Activated CD8-positive, alpha-beta memory T cell treated with anti-CD3 and anti-CD28 coated beads, Interleukin-2, amount 50 U/mL, for 4 hours (primary cell): ENCODE measurements at regions not wholly inside any gene's neighbourhood (a gene's known extent, or its start where the extent isn't known, plus 50 kb on each side); places are given as distances from the start of the nearest gene placed in this dataset.
"Not testable (repeated sequence)": the region's sequence is repeated elsewhere in the genome, so short reads cannot be mapped to it uniquely, and the experiment has no call there.

Experiments used
- DNase-seq: peaks from one replicate; pipeline ENCODE4 v3.0.0-alpha.2; 2020

DNA sequence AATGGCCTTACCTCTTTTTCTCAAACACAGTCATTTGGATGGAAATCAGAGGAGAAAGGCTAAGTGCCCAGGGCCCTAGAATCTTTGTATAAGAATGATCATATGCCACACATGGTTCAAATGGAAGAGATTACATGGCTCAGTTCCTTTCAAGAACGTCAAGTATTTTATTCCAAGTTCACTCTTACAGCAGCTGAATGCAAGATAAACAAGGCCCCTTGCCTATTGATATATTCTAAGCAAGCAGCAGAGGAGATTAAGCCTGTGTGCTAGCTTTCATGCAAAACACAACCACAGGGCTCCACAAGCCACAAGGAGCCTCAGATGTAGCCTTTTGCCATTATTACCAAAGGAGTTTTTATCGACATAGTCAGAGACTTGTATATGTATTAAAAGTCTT lies 55.3 kb upstream of the SLCO6A1 start:
- DNase-seq, result no peak

DNA sequence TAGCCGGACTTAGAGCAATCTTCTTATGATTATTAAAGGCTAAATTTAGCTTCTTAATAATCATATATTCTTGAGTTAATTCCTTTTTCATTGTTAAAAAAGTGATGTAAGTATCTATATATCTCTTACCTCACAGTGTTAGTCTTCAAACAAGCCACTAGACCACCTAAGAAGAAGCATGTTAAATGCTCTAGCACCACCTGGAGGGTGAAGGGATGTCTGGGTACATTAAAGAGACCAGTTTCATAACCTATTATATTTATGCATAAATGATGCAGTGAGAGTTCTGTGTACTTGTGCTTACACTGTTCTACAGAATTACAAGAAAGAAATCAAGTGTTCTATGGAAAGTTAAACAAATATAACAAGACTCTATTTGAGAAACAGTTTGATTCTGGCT lies 55.9 kb upstream of the SLCO6A1 start:
- DNase-seq, result no peak

DNA sequence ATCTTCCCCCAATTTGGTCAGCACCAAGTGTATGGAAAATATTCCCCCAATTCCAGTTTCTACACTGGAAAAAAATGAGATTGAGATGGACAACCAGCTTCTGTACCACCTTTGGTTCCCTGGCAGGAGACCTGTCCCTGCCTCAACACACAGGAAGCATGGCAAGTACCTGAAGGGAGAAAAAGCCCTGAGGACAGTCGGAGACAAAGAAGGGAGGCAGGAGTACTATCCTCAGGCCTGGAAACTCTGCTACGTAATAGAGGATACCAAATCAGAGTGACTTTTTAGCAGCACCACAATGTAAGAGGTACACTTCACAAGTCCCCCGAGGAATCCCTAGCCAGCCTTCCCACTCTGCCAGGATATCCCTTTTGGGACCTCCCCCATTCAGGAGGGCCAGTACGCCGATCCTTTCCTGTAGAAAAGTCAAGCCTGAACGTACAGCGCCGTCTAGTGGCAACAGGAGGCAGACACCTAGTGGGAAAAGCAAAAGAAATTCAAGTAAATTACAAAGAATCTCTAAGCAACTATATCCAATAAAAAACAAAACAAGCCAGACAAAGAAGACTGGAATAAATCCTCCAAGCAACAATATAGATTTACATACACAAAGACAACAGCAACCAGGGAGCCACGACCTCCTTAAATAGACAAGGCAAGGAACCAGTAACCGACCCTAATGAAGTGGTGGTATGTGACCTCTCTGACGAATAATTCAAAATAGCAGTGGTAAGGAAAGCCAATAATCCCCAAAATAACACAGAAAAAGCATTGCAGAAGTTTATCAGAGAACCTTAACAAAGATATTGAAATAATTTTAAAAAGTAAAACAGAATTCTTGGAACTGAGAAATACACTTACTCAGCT lies 63.3 kb upstream of the SLCO6A1 start:
- DNase-seq, result no peak

DNA sequence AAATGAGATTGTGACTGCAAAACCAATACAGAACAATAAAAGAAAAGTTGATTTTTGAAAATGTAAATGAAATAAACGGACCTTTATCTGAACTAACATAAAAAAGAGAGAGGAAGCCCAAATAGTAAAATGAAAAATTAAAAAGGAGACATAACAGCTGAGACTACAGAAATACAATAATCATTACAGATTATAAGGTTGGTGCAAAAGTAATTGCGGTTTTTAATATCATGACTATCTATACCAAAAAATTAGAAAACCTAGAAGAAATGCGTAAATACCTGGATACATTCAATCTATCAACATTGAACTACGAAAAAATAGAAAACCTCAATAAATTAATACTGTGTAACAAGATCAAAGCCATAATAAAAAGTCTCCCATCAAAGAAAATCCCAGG lies 71.9 kb upstream of the SLCO6A1 start:
- no peak for DNase-seq

DNA sequence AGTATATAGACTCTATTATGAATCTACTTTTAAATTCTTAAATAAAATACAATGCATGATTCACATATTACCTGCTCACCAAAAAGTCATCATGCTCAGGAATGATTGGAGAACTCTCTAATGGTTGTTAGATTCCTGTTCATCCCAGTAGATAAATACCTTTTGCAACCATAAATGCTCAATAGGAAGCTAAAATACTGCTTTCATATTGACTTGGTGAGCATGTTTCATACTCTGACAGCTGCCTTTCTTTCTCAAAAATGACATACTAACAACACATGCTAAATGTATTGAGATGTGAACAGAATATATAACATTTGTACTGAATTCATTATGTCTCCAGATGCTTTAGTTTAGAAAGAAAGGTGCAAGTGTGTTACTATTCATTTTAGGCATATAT lies 79.6 kb upstream of the SLCO6A1 start:
- no peak for DNase-seq

DNA sequence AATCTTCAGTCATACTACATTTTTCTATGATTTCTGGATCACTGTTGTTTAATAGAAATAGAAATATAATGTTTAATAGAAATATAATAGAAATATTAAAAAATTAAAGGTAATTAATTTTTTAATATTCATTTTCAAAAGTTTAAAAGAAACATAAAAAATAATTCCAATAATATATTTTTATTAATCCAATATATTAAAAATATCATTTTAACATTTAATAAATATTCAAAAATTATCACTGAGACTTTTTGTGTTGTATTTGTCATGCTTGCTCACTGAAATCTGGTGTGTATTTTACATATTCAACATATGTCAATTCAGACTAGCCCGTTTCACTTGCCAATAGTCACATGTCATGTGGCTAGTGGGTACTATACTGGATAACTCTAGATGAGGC lies 80.6 kb upstream of the SLCO6A1 start:
- DNase-seq, result no peak

DNA sequence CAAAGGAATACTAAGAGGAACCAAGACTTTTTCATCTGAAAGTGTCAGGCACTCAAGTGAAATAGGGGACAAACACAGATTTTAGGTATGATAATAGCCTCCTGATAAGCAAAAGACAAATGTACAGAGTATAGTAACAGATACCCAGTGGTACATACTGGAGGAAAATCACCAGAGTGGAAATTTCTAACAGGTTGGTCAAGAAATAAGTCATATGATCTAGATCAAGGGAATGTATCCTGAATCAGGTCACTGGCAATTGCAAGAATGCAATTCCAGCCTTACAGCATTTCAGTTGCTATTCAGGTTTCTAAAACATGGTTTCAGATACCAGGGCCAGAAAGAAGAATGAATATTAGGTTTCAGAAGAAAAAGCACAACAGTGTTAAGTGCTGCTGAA lies 82.2 kb upstream of the SLCO6A1 start:
- DNase-seq, result no peak

DNA sequence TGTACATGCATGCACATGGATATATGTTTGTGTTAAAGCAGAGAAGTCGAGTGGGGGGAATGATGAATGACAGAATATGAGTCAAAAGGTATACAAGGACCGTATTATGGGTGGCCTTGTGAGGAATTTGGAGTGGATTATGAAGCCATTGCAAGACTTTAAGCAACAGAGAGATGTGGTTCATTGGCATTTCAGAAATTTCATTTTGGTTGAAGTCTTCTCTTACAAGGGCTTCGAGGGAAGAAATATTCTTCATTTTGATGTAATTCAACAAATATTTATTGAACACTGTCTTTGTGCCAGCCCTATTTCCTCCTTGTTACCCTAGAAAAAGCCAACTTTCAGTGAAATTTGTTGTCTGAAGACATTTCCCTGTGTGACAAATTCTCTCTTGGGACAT lies 83.9 kb upstream of the SLCO6A1 start:
- DNase-seq, result no peak

DNA sequence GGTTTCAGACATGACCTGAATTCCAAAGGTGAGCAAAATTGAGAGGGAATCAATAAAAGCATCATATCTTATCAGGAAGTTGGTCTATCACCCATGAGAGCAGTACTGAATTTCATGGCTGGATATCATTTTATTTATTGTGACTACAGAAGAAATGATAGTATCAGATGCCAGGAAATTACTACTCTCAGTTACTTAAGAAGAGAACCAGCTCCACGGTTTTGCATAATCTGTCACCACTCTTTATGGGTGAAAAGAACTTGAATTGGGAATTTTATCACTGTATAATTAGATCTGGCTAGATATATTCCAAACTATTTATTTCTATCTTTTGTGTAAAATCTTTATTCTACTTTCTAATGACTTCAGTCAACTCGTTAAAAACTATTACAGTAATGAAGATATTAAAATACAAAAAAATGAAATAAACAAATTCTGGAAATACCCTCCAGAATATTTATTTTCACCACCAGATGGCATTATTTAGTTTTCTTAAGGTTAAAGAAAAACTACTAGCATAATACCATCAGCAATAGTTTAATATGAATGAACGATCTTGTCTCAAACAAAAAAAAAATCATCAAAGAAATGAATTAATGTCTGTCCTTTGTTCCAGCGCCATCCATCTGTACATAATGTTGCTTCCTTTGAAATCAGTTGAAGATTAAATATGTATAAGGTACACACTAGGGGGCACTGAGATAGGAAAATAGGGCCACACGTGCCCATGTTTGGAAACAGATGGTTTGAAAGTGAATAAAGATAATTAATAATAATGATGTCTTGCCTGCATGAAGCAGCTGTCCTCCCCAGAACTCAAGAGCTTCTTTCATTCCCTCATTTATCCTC lies 84.7 kb upstream of the SLCO6A1 start:
- DNase-seq, result no peak

DNA sequence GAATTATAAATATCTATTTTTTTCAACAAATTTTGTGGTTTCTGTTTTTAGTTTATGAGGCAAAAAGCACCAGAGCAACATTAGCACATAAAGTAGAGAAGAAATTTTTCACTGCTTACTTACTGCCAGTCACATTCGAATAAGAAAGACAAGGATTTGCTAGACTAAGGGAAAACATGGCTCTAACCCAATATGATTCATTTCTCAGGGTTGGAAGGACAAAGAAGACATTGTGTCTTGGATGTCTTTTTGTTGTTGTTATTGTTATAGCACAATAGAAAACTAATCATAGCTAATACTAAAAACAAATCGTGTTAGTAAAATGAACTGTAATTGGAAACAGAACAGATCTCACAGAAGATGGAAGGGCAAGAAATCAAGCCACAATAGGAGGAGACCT lies 90.9 kb upstream of the SLCO6A1 start:
- no peak for DNase-seq

DNA sequence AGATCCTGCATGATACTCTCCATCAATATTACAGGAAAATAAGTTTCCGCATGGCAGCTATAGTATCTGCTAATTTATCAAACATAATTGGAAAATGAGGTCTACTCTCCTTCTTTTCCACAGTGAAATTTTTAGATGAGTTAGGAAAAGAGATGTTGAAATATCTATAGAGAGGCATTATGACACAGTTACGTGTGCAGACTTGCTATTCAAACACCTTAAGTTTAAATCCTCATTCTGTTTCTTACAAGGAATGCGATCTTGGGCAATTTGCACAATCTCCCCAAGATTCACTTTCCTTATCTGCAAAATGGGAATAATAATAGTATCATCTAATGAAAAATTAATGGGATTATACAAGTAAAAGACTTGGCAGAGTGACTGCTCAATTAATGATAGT lies 91.7 kb upstream of the SLCO6A1 start:
- DNase-seq, result no peak

DNA sequence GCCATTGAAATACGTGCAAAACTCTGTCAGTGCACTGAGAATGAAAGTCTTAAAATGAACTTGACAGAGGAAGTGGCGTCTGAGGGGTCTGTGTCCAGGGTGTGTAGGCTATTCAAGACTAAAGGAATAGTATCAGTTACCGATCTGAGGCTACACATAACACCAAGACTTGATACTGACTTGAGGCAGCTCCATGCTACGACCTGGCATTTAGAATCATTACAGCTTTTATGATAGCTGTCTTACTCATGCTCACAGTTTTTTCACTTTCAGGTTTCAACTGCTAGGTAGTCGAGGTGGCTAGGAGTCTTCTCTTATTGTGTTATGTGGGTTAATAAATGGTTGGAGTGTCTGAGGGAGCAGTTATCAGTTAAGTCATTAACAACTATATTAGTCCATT lies 92.8 kb upstream of the SLCO6A1 start:
- no peak for DNase-seq

DNA sequence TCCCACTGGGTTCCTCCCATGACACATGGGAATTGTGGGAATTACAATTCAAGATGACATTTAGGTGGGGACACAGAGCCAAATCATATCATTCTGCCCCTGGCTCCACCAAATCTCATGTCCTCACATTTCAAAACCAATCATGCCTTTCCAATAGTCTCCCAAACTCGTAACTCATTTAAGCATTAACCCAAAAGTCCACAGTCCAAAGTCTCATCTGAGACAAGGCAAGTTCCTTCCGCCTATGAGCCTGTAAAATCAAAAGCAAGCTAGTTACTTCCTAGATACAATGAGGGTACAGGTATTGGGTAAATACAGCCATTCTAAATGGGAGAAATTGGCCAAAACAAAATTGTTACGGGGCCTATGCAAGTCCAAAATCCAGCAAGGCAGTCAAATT lies 93.8 kb upstream of the SLCO6A1 start:
- not testable (repeated sequence) for DNase-seq

DNA sequence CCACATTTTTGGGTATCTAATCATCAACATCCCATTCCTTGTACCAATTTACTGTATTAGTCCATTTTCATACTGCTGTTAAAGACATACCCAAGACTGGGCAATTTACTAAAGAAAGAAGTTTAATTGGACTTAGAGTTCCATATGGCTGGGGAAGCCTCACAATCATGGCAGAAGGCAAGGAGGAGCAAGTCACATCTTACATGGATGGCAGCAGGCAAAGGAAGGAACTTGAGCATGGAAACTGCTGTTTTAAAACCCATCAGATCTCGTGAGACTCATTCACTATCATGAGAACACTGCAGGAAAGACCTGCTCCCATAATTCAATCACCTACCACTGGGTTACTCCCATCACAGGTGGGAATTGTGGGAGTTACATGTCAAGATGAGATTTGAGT lies 95.4 kb upstream of the SLCO6A1 start:
- no peak for DNase-seq

DNA sequence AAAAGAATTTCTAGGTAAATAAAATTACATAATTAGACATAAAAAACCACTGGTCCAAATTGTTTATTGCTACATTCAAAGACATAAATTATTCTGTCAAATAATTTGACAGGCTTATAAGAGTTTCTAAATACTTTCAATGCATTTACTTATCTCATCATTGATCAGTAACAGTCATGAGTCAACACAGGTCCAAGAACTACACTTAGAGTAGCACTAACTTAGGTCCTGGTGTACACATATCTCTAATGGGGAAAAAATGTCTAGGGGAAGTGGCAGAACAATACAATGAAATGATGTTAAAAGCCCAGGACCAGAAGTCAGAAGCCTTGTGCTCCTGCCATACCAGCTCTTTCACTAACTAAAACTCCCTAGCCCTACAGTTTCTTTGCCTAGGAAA lies 96.5 kb upstream of the SLCO6A1 start:
- no peak for DNase-seq

DNA sequence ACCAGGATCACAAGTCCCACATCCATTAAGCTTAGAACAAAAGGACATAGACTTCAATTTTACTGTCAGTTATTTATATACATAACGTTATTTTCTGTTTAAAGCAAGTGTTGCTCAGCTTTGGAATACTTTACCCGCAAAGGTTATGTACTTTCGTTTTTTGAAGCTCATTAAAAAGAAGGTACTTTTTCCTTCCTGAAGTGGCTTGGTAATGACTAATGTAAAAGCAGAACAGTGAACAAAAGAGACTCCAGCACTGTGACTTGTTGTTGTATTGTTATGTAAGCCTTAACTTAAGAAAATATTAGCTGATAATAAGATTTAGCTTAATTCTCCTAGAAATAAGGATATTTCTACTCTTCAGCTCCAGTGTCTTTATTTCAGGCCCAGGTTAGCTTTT lies 97.3 kb upstream of the SLCO6A1 start:
- DNase-seq, result no peak

DNA sequence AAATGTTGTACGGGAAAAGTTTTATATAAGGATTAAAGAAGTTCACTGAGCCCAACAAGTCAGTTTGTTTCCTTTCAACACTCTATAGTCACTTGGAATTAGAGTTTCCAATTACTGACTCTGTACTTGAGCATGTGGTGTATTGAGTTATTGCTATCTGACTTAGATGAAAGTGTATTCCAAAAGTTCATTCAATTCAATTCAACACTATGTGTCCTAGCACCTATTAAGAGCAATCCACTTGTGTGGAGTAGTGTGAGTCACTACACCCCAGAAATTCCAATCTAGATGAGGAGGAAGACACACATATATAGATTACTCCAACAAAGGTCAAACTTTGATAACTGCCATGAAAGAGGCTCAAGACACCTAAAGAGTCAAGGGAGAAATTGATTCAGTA lies 98.2 kb upstream of the SLCO6A1 start:
- no peak for DNase-seq

DNA sequence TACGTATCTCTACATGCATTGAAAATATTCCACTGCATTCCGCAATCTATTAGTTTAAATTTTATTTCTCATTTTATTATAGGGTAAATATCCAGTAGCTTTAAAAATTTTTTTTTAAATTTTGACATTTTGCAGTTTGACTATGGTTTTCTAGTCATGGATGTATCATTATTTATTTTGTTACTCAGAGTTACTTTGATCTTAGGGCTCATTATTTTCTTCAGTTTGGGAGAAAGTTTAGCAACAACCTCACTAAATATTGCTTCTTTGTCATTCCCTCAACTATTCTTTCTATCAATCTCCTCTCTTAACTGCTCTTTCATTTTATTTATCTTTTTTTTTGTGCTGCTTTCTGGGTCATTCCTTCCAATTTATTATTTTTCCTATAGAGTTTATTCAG lies 100.5 kb upstream of the SLCO6A1 start:
- no peak for DNase-seq

DNA sequence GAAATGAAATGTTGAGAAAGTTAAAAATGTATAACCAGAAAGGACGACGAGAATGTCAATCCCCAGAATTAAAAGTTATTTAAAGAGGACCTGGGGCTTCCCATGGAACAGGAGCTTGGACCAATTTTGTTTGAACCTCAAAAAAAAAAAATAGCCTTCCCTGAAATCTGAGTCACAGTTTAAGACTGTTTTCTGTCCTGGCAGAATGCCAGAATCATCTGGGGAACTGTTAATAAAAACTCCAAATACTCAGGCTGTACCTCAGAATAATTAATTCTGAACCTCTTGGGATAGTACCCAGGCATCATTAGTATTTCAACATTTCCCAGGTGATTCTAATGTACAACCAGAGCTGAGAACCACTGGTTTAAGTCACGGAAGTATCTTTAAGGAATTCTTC lies 102.2 kb upstream of the SLCO6A1 start:
- no peak for DNase-seq

DNA sequence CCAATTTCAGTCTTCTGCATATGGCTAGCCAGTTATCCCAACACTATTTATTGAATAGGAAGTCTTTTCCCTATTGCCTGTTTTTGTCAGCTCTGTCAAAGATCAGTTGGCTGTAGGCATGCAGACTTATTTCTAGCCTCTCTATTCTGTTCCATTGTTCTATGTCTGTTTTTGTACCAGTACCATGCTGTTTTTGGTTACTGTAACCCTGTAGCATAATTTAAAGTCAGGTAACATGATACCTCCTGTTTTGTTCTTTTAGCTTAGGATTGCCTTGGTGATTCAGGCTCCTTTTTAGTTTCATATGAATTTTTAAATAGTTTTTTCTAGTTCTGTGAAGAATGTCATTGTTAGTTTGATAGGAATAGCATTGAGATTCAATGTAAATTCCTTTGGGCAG lies 104.9 kb upstream of the SLCO6A1 start:
- DNase-seq, result no peak

DNA sequence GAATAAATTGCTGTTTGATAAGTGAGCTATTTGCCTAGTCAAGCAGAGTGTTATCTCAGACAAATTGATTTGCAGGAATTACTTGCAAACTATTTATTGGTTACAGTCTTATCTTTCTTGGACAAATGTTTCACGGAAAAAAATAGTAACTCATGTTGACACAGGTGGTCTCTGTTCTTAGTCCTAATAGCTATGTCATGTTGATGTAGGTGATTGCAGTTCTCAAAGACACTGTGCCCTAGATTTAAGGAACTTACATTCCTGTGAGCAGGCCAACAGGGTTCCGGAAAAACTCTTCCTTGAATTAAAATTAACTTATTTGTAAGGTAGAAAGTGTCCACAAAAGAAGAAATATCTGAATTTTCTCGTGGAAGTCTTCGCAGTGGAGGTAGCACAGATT lies 109.6 kb upstream of the SLCO6A1 start:
- DNase-seq, result no peak

DNA sequence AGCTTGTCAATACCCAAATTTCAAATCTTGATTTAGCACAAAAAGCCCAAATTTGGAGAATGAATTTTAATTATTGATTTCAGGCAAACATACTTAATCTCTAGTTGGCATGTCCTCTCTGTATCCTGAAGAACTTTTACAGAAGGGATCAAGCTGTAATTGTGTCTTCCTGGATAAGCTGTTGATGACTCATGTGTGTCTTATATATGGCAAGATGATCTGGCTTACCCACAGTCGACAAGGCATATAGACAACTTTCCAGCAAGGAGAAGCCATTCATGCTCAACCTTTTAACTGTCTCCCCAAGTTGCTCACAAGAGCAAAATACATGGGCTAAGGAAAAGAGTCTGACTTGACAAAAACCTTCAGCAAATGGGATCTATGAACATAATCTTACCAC lies 112.5 kb upstream of the SLCO6A1 start:
- no peak for DNase-seq

DNA sequence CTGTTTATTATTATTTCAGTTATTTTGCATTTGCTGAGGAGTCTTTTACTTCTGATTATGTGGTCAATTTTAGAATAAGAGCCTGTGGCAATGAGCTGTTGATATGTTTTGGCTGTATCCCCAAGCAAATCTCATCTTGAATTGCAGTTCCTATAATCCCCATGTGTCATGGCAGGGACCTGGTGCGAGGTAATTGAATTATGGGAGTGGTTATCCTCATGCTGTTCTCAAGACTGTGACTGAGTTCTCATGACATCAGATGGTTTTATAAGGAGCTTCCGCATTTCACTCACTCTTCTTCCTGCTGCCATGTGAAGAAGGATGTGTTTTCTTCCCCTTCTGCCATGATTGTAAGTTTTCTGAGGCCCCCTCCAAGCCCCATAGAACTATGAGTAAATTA lies 114.9 kb upstream of the SLCO6A1 start:
- no peak for DNase-seq
